Thyroid gland (tissue), 4 donors: ENCODE measurements at regions not wholly inside any gene's neighbourhood (a gene's known extent, or its start where the extent isn't known, plus 50 kb on each side); places are given as distances from the start of the nearest gene placed in this dataset.
"Not testable (repeated sequence)": the region's sequence is repeated elsewhere in the genome, so short reads cannot be mapped to it uniquely, and the experiment has no call there.

Experiments
- POLR2A ChIP-seq, 2 donors: fragments of 450-650 bp; IDR thresholded peaks; one replicate each; pipeline ENCODE4 v1.6.1; 2017; ENCODE audit warnings: antibody characterized with exemption in 2 of 2, mild to moderate bottlenecking in 2 of 2, moderate library complexity in 1 of 2
- TF ChIP-seq, protein P1 (sequence below), 6 experiments: fragments of 200-600 bp in 3 of 6; fragments of 450-650 bp in 3 of 6; sonication (generic) in 3 of 6; IDR thresholded peaks; one replicate each; pipeline ENCODE4 v1.5.1; 2016 to 2019; ENCODE audit warnings: antibody characterized with exemption in 6 of 6, mild to moderate bottlenecking in 2 of 6, inconsistent platforms in 1 of 6, moderate library complexity in 1 of 6

DNA sequence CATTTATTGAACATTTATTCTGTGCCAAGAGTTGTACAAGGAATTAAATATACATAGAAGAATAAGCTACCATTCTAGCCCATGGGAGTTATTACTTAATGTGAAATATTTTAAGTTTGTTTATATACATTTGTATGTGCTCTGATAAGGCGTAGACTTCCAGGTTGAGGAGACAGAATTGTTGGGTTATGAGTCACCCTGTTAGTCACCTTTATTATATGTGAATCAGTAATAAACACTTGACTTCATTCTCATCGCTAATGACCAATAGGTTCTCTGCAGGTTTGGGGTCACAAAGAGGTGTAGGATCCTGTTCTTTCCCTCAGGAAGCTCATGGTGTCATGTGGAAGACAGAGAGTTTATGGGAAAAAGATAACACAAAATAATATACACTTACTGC is 116.9 kb downstream of the SRGAP2 start:
- TF ChIP-seq, protein P1, sequence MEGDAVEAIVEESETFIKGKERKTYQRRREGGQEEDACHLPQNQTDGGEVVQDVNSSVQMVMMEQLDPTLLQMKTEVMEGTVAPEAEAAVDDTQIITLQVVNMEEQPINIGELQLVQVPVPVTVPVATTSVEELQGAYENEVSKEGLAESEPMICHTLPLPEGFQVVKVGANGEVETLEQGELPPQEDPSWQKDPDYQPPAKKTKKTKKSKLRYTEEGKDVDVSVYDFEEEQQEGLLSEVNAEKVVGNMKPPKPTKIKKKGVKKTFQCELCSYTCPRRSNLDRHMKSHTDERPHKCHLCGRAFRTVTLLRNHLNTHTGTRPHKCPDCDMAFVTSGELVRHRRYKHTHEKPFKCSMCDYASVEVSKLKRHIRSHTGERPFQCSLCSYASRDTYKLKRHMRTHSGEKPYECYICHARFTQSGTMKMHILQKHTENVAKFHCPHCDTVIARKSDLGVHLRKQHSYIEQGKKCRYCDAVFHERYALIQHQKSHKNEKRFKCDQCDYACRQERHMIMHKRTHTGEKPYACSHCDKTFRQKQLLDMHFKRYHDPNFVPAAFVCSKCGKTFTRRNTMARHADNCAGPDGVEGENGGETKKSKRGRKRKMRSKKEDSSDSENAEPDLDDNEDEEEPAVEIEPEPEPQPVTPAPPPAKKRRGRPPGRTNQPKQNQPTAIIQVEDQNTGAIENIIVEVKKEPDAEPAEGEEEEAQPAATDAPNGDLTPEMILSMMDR (IDR thresholded peaks at IDR 0.05): not testable (repeated sequence)
- not testable (repeated sequence) for TF ChIP-seq POLR2A (IDR thresholded peaks at IDR 0.05)
